ENCODE measurements at regions not wholly inside any gene's neighbourhood (a gene's known extent, or its start where the extent isn't known, plus 50 kb on each side); places are given as distances from the start of the nearest gene placed in this dataset.
"Not testable (repeated sequence)": the region's sequence is repeated elsewhere in the genome, so short reads cannot be mapped to it uniquely, and the experiment has no call there.

- no peak for TF ChIP-seq CSRNP3 (CRISPR knock-in tag; IDR thresholded peaks at IDR 0.05)
Observed at GRCh38 chr2:228519561-228519960, 338.1 kb upstream of the SPHKAP start (continued).

GRCh38 chr2:228516019-228516418 is 334.5 kb upstream of the SPHKAP start:
- no peak for TF ChIP-seq ZC3H10 (CRISPR knock-in tag; IDR thresholded peaks at IDR 0.05)
- TF ChIP-seq ARNTL (CRISPR knock-in tag; IDR thresholded peaks at IDR 0.05; ENCODE audit: borderline replicate concordance, low read depth), result no peak
- no peak for TF ChIP-seq ZFP3 (CRISPR knock-in tag; IDR thresholded peaks at IDR 0.05)
- TF ChIP-seq ZNF70 (CRISPR knock-in tag; IDR thresholded peaks at IDR 0.05), result no peak
- no peak for TF ChIP-seq ZNF8 (CRISPR knock-in tag; IDR thresholded peaks at IDR 0.05)
- no peak for ATAC-seq

GRCh38 chr2:228513480-228513879 is 332.0 kb upstream of the SPHKAP start:
- not testable (repeated sequence) for ATAC-seq

- ATAC-seq, result no peak
- TF ChIP-seq ISL1 (CRISPR knock-in tag; IDR thresholded peaks at IDR 0.05) (no peak), ZNF70 (CRISPR knock-in tag; IDR thresholded peaks at IDR 0.05) (no peak), BACH2 (CRISPR knock-in tag; IDR thresholded peaks at IDR 0.05; ENCODE audit: borderline replicate concordance) (no peak), SNAI2 (CRISPR knock-in tag; IDR thresholded peaks at IDR 0.05) (no peak), ZFP3 (CRISPR knock-in tag; IDR thresholded peaks at IDR 0.05) (no peak)
Observed at GRCh38 chr2:228509021-228509420, 327.5 kb upstream of the SPHKAP start.

GRCh38 chr2:228507870-228508269 is 326.4 kb upstream of the SPHKAP start:
- TF ChIP-seq ZNF70 (CRISPR knock-in tag; IDR thresholded peaks at IDR 0.05) (no peak), BACH2 (CRISPR knock-in tag; IDR thresholded peaks at IDR 0.05; ENCODE audit: borderline replicate concordance) (no peak), CSDC2 (CRISPR knock-in tag; IDR thresholded peaks at IDR 0.05) (no peak), TSHZ2 (CRISPR knock-in tag; IDR thresholded peaks at IDR 0.05) (no peak), PPARA (CRISPR knock-in tag; IDR thresholded peaks at IDR 0.05; ENCODE audit: borderline replicate concordance) (no peak), POU6F1 (CRISPR knock-in tag; IDR thresholded peaks at IDR 0.05; ENCODE audit: borderline replicate concordance, low read depth) (no peak), ESRRG (CRISPR knock-in tag; IDR thresholded peaks at IDR 0.05) (no peak), ARNTL (CRISPR knock-in tag; IDR thresholded peaks at IDR 0.05; ENCODE audit: borderline replicate concordance, low read depth) (no peak), TCF4 (CRISPR knock-in tag; IDR thresholded peaks at IDR 0.05; ENCODE audit: borderline replicate concordance) (no peak), SNAI2 (CRISPR knock-in tag; IDR thresholded peaks at IDR 0.05) (no peak), ZNF8 (CRISPR knock-in tag; IDR thresholded peaks at IDR 0.05) (no peak), PATZ1 (CRISPR knock-in tag; IDR thresholded peaks at IDR 0.05; ENCODE audit: borderline replicate concordance) (no peak), OSR1 (CRISPR knock-in tag; IDR thresholded peaks at IDR 0.05) (no peak), ZFP30 (CRISPR knock-in tag; IDR thresholded peaks at IDR 0.05) (no peak), ZNF565 (CRISPR knock-in tag; conservative IDR thresholded peaks at IDR 0.05; ENCODE audit: low read depth) (no peak), GLIS3 (CRISPR knock-in tag; IDR thresholded peaks at IDR 0.05) (no peak), CSRNP3 (CRISPR knock-in tag; IDR thresholded peaks at IDR 0.05) (no peak)
- ATAC-seq, result no peak

All from SK-N-SH treated with all-trans-retinoic acid at 6 μM for 48 hours (cell line).